ENCODE measurements at regions not wholly inside any gene's neighbourhood (a gene's known extent, or its start where the extent isn't known, plus 50 kb on each side); places are given as distances from the start of the nearest gene placed in this dataset.

- CTCF ChIA-PET, result interaction anchor here (0.5 kb wide), 1 partner anchor 23 kb away, joined by 3 read pairs; no protein-coding TSS in a partner anchor
- POLR2A ChIA-PET, result no interaction called here
- DNase-seq (ENCODE audit: extremely low spot score), result no peak
- TF ChIP-seq, protein P1, sequence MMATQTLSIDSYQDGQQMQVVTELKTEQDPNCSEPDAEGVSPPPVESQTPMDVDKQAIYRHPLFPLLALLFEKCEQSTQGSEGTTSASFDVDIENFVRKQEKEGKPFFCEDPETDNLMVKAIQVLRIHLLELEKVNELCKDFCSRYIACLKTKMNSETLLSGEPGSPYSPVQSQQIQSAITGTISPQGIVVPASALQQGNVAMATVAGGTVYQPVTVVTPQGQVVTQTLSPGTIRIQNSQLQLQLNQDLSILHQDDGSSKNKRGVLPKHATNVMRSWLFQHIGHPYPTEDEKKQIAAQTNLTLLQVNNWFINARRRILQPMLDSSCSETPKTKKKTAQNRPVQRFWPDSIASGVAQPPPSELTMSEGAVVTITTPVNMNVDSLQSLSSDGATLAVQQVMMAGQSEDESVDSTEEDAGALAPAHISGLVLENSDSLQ (IDR thresholded peaks at IDR 0.05), result no peak
- TF ChIP-seq CTBP1 (IDR thresholded peaks at IDR 0.05; ENCODE audit: borderline replicate concordance) (no peak), FOXM1 (IDR thresholded peaks at IDR 0.05; ENCODE audit: borderline replicate concordance) (no peak)
Measured at GRCh38 chr15:96514607-96515285, 184.2 kb downstream of the NR2F2 start.

DNA sequence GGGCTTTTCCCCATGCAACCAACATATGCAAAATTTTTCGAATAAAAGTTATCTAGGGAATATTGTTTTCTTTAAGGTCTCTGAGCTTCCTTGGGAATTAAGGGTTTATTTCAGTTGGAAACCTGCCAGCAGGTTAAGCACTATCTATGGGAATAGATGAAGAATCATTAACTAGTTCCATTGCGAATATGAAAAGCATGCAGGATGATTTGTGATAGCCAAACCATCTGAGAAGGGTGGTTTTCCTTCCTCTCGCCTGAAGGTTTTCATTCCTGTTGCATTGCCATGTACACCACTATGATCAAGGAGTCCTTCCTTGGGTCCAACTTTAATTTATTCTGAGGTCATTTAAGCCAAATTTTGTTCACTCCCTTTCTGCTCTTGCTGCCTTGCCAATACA lies 184.9 kb downstream of the NR2F2 start:
- CTCF ChIA-PET, result interaction anchor here (0.7 kb wide), 1 partner anchor 1249 kb away, joined by 4 read pairs; no protein-coding TSS in a partner anchor
- no peak for DNase-seq (ENCODE audit: extremely low spot score)
- POLR2A ChIA-PET, result no interaction called here
- TF ChIP-seq, protein P1 (IDR thresholded peaks at IDR 0.05), result no peak
- TF ChIP-seq SP1 (IDR thresholded peaks at IDR 0.05) (no peak), SUZ12 (IDR thresholded peaks at IDR 0.05) (no peak), LEF1 (IDR thresholded peaks at IDR 0.05; ENCODE audit: borderline replicate concordance) (no peak), NFRKB (IDR thresholded peaks at IDR 0.05) (no peak), ZNF384 (IDR thresholded peaks at IDR 0.05) (no peak), ELF4 (IDR thresholded peaks at IDR 0.05) (no peak), CTBP1 (IDR thresholded peaks at IDR 0.05; ENCODE audit: borderline replicate concordance) (no peak), FOXK2 (IDR thresholded peaks at IDR 0.05) (no peak), TARDBP (IDR thresholded peaks at IDR 0.05) (no peak), FOXM1 (IDR thresholded peaks at IDR 0.05; ENCODE audit: borderline replicate concordance) (no peak), FOXA1 (IDR thresholded peaks at IDR 0.05) (no peak)

DNA sequence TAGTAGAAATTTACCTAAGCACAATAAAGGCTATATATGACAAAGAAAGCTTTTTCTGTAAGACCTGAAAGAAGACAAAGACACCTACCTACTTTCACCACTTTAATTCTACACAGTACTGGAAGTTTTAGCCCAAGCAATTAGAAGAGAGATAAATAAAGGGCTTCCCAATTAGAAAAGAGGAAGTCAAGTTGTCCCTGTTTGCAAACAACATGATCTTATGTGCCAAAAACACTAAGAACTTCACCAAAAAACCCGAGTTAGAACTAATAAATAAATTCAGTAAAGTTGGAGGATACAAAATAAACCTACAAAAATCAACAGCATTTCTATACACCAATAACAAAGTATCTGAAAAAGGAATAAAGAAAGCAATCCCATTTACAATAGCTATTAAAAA lies 190.9 kb downstream of the NR2F2 start:
- no peak for DNase-seq (ENCODE audit: extremely low spot score)
- CTCF ChIA-PET, result no interaction called here
- POLR2A ChIA-PET, result no interaction called here
- no peak for TF ChIP-seq HDGF (IDR thresholded peaks at IDR 0.05; ENCODE audit: borderline replicate concordance)
- TF ChIP-seq FOXA1 (IDR thresholded peaks at IDR 0.05), result no peak
- TF ChIP-seq BHLHE40 (IDR thresholded peaks at IDR 0.05; ENCODE audit: borderline replicate concordance), result no peak
- TF ChIP-seq, protein P1 (IDR thresholded peaks at IDR 0.05), result no peak
- no peak for TF ChIP-seq FOXM1 (IDR thresholded peaks at IDR 0.05; ENCODE audit: borderline replicate concordance)

DNA sequence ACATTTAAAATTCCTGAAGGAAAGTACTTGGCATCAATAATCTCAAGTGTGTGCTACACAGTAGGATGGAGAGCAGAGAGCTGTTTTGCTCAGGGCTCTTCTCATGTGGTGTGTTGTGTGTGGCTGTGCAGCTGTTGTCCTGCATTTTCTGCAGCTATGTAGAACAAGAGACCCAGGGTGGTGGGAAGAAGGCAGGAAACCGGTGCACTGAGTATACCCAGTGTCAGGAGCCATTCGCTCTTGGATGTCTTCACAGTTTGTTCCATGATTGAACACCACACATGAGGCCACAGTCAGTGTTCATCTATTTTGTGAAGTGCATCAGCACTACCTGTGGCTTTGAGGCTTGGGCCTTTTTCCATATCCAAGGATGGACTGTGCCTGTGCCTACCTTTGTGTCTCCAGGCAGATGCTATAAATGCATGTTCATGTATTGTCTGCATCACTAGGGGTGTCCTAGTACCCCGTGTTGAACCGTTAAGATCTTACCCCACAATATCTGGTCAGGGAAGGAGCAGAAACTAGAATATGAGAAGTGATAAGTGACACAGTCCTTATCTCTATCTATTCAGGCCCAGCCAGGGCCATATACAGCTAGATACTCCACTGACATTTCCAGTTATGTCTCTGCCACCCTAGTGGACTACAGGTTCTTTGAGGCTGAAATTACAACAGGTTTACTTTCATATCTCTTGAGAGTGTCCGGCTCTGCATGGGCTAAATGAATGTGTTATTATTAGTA lies 194.3 kb downstream of the NR2F2 start:
- no peak for DNase-seq (ENCODE audit: extremely low spot score)
- ChIA-PET POLR2A (no interaction called here), CTCF (interaction anchor here (1.2 kb wide), 1 partner anchor 36 kb away, joined by 3 read pairs; no protein-coding TSS in a partner anchor)
- TF ChIP-seq SP1 (IDR thresholded peaks at IDR 0.05), result no peak
- TF ChIP-seq SUZ12 (IDR thresholded peaks at IDR 0.05), result no peak
- TF ChIP-seq FOXK2 (IDR thresholded peaks at IDR 0.05), result no peak
- no peak for TF ChIP-seq TARDBP (IDR thresholded peaks at IDR 0.05)
- no peak for TF ChIP-seq ARNT (IDR thresholded peaks at IDR 0.05)
- TF ChIP-seq ELF4 (IDR thresholded peaks at IDR 0.05), result no peak
- no peak for TF ChIP-seq NFRKB (IDR thresholded peaks at IDR 0.05)
- TF ChIP-seq, protein P1 (IDR thresholded peaks at IDR 0.05), result no peak
- TF ChIP-seq L3MBTL2 (conservative IDR thresholded peaks at IDR 0.05), result no peak
- TF ChIP-seq HDGF (IDR thresholded peaks at IDR 0.05; ENCODE audit: borderline replicate concordance), result no peak
- no peak for TF ChIP-seq CTBP1 (IDR thresholded peaks at IDR 0.05; ENCODE audit: borderline replicate concordance)
- TF ChIP-seq FOXM1 (IDR thresholded peaks at IDR 0.05; ENCODE audit: borderline replicate concordance), result no peak
- no peak for TF ChIP-seq FOXA1 (IDR thresholded peaks at IDR 0.05)
- TF ChIP-seq LEF1 (IDR thresholded peaks at IDR 0.05; ENCODE audit: borderline replicate concordance), result no peak
- TF ChIP-seq ZNF384 (IDR thresholded peaks at IDR 0.05), result no peak
- TF ChIP-seq BHLHE40 (IDR thresholded peaks at IDR 0.05; ENCODE audit: borderline replicate concordance), result no peak

- ChIA-PET CTCF (interaction anchor here (1.1 kb wide), 1 partner anchor 12 kb away, joined by 3 read pairs; no protein-coding TSS in a partner anchor), POLR2A (no interaction called here)
- no peak for DNase-seq (ENCODE audit: extremely low spot score)
- TF ChIP-seq ZNF384 (IDR thresholded peaks at IDR 0.05) (no peak), SP1 (IDR thresholded peaks at IDR 0.05) (no peak), LEF1 (IDR thresholded peaks at IDR 0.05; ENCODE audit: borderline replicate concordance) (no peak), ARNT (IDR thresholded peaks at IDR 0.05) (no peak), FOXM1 (IDR thresholded peaks at IDR 0.05; ENCODE audit: borderline replicate concordance) (no peak), SUZ12 (IDR thresholded peaks at IDR 0.05) (no peak), ELF4 (IDR thresholded peaks at IDR 0.05) (no peak), CTBP1 (IDR thresholded peaks at IDR 0.05; ENCODE audit: borderline replicate concordance) (no peak), FOXK2 (IDR thresholded peaks at IDR 0.05) (no peak), TARDBP (IDR thresholded peaks at IDR 0.05) (no peak), L3MBTL2 (conservative IDR thresholded peaks at IDR 0.05) (no peak), FOXA1 (IDR thresholded peaks at IDR 0.05) (no peak), NFRKB (IDR thresholded peaks at IDR 0.05) (no peak), BHLHE40 (IDR thresholded peaks at IDR 0.05; ENCODE audit: borderline replicate concordance) (no peak), HDGF (IDR thresholded peaks at IDR 0.05; ENCODE audit: borderline replicate concordance) (no peak)
- TF ChIP-seq, protein P1 (IDR thresholded peaks at IDR 0.05), result no peak
Measured at GRCh38 chr15:96535148-96535547, 204.6 kb downstream of the NR2F2 start.

All from HEK293T (cell line).